GM19351 (cell line): ENCODE measurements at regions not wholly inside any gene's neighbourhood (a gene's known extent, or its start where the extent isn't known, plus 50 kb on each side); places are given as distances from the start of the nearest gene placed in this dataset.
"Not testable (repeated sequence)": the region's sequence is repeated elsewhere in the genome, so short reads cannot be mapped to it uniquely, and the experiment has no call there.

Experiments
- ATAC-seq: cut with Tn5 transposase; IDR thresholded peaks from one replicate; pipeline ENCODE4 v1.9.1; 2021; ENCODE audit warnings: mild to moderate bottlenecking, moderate library complexity; ENCODE audit not compliant: unreplicated experiment

DNA sequence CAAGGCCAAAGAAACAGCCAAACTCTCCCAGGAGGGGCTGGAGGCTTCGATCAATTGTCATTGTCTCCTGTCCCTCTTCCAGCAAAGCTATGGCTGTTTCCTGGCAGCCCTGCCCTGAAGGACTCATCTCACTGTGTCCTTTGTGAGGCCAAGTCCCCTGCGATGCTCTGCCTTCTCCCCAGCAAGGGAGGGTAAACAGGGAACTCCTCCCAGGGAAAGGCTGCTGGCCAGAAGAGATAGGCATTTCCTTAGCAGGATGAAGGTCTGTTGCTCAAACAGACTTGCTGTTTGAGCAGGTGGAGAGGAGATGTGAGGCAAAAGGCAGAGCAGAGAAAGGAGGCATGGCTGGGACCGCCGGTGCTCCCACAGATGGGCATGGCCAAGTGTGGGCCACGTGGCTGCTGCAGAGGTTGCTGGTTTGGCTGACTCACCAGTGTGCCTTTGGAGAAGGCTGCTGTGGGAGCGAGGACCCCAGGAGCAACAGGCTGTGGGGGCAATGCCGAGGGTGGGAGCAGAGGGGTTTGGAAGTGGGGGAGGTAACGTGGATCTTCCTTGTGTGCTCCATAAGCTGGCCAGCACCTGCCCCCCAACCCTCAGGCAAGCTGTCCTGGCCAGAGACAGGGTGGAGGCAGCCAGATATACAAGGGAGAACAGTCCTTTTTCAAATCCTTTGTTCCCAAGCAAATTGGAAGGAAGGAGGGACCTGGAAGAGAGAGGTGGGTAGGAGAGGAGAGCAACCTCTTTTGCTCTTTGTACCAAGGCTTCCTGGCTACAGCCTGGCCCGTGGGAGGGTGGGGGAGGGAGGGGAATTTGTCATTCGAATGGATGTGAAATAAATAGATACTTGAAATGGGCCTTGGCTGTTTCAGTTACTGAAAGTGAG lies 449.8 kb downstream of the SIPA1L2 start:
- ATAC-seq: no peak

- ATAC-seq: no peak
Measured at GRCh38 chr1:232178191-232178590, 451.7 kb downstream of the SIPA1L2 start.

- no peak for ATAC-seq
Measured at GRCh38 chr1:232177438-232177837, 452.5 kb downstream of the SIPA1L2 start.

- no peak for ATAC-seq
Measured at GRCh38 chr1:232176222-232176621, 453.7 kb downstream of the SIPA1L2 start.

- no peak for ATAC-seq
Measured at GRCh38 chr1:232174306-232174705, 455.6 kb downstream of the SIPA1L2 start.

GRCh38 chr1:232172563-232172962 lies 457.4 kb downstream of the SIPA1L2 start:
- ATAC-seq: no peak

GRCh38 chr1:232170909-232171308 lies 459.0 kb downstream of the SIPA1L2 start:
- ATAC-seq: no peak

DNA sequence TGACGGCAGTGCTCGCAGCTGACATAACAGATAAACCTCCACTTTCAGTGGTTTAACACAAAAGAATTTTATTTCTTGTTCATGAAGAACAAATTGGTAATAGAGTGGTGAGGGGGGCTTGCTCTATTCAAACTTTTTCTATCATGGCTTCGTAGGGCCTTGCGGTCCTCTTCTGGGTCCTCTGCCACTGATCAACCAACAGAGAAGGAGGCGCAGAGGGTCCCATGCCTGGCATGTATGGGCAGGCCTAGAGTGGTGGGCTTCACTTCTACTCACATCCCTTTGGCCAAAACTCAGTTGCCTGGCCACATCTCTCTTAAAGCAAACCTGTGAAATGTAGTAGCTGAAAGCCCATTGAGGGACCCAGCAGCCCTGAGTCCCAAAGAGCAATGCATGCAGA lies 460.5 kb downstream of the SIPA1L2 start:
- no peak for ATAC-seq

GRCh38 chr1:232168508-232168907 lies 461.4 kb downstream of the SIPA1L2 start:
- ATAC-seq: no peak

- no peak for ATAC-seq
Measured at GRCh38 chr1:232166942-232167341, 463.0 kb downstream of the SIPA1L2 start.

GRCh38 chr1:232164078-232164963 lies 465.6 kb downstream of the SIPA1L2 start:
- ATAC-seq: no peak

DNA sequence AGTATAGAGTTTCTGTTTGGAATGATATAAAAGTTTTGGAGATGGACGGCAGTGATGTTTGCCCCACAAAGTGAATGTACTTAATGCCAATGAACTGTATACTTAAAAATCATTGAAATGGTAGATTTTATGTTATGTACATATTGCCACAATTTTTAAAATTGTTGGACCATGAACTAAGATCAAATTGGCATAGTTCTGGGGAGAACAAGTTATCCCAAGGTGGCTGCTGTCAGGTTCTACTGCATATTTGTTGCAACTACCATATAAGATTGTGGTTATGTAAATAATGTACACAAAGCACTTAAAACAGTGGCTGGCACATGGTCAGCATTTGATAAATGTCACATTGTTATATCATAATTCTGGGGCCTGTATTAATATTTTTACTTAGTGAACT lies 466.4 kb downstream of the SIPA1L2 start:
- ATAC-seq: no peak

GRCh38 chr1:232162001-232162400 lies 467.9 kb downstream of the SIPA1L2 start:
- ATAC-seq: no peak

GRCh38 chr1:232158558-232158957 lies 471.4 kb downstream of the SIPA1L2 start:
- not testable (repeated sequence) for ATAC-seq

GRCh38 chr1:232156070-232156469 lies 473.9 kb downstream of the SIPA1L2 start:
- ATAC-seq: not testable (repeated sequence)

DNA sequence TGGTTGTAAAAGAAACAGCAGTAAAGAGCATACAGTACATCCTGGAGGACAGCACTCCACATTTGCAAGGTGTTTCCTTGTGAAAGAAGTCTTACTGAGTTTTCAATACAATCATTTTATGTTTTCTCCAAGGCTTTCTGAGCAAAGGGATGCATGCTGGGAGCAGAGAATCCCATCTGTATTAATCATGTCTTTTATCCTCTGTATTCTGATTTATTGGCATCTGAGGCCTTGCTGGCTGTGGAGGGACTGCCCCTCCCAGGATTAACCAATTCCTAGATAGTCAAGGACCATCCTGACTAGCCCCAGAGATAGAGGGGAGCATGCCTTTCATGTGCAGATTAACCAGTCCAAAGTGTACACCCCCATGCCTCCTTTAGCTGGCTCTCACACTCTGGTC lies 476.3 kb downstream of the SIPA1L2 start:
- no peak for ATAC-seq

- no peak for ATAC-seq
Measured at GRCh38 chr1:232150770-232151548, 479.0 kb downstream of the SIPA1L2 start.

DNA sequence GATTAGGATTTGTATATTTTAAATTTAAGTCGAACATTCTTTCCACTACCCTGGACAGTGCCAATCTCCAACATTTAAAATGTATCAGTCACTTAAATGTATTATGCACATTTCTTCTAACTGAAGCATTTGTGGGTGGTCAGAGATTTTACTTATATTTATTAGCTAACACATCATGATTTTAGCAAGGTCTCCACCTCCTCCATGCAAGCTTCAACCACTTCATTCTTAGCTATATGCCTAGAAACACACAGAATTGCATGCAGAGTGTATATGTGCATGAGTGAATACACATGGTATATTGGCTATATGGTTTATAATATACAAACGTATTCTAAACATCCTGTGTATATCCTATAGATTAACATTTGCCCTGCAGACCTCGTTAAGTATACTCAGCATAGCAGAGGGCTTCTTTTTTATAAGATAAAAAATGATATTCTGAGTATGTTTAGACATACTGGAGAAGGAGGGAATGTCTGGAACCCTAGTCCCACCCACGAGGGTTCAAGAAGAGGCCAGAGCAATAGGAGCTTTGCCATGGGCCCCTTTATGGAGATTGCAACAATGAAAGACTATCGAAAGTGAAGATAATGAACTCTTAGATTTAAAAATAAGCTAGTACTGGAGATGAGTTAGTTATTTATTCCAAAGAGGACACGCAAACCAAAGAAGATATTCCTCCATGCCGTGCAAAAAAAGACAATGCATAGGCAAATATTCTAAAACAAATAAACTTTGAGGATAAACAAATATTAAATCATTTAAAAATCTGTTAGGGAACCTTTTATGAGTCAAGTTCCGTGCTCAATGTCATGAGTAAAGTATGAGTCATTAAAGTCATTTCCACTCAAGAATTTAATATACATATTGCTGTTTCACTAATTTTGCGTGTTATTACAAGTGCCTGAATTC lies 480.4 kb downstream of the SIPA1L2 start:
- no peak for ATAC-seq

DNA sequence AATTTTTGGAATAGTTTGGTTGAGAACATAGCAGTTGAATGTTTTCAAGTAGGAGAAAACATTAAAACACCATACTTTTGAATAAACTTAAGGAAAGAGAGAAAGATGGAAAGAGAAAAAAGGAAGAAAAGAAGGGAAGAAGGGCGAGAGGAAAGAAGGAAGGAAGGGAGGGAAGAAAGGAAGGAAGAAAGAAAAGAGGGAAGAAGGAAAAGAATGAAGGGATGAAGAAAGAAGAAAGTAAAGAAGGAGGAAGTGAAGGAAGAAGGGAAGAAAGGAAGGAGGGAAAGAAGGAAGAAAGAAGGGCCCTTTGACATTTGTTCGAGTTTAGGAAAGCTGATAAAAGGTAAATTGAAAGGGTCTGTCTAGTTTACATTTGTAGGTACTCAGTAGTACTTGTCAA lies 482.7 kb downstream of the SIPA1L2 start:
- ATAC-seq: no peak

DNA sequence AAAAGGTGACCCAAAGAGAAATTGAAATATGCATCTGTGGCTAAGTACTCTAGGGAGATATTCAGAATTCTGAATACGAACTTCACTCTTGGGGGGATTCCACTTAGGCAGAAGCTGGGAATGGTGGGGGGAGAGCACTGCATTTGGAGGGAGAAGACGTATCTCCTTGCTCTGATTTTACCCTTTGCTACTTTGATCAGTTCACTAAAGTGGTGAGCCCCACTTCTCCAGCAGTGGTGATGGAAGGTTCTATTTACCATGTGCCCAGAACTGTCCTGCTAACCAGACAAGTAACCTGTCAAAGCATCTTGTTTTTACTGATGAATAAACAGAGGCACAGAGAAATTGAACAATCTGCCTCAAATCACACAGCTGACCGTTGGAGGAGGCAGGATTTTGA lies 483.4 kb downstream of the SIPA1L2 start:
- ATAC-seq: no peak
